ENCODE measurements at regions not wholly inside any gene's neighbourhood (a gene's known extent, or its start where the extent isn't known, plus 50 kb on each side); places are given as distances from the start of the nearest gene placed in this dataset.

- TF ChIP-seq POLR2A (IDR thresholded peaks at IDR 0.05; ENCODE audit: low read length) (no peak), GATA1 (IDR thresholded peaks at IDR 0.05; ENCODE audit: low read depth, low read length) (no peak)
Observed at GRCh38 chr9:16074963-16075362, 522.1 kb downstream of the CCDC171 start.
